CD4-positive, alpha-beta T cell treated with Interleukin-4 for 4 hours (primary cell): ENCODE measurements at regions not wholly inside any gene's neighbourhood (a gene's known extent, or its start where the extent isn't known, plus 50 kb on each side); places are given as distances from the start of the nearest gene placed in this dataset.

Experiments
- DNase-seq: peaks from one replicate; pipeline ENCODE4 v3.0.0-alpha.2; 2020

DNA sequence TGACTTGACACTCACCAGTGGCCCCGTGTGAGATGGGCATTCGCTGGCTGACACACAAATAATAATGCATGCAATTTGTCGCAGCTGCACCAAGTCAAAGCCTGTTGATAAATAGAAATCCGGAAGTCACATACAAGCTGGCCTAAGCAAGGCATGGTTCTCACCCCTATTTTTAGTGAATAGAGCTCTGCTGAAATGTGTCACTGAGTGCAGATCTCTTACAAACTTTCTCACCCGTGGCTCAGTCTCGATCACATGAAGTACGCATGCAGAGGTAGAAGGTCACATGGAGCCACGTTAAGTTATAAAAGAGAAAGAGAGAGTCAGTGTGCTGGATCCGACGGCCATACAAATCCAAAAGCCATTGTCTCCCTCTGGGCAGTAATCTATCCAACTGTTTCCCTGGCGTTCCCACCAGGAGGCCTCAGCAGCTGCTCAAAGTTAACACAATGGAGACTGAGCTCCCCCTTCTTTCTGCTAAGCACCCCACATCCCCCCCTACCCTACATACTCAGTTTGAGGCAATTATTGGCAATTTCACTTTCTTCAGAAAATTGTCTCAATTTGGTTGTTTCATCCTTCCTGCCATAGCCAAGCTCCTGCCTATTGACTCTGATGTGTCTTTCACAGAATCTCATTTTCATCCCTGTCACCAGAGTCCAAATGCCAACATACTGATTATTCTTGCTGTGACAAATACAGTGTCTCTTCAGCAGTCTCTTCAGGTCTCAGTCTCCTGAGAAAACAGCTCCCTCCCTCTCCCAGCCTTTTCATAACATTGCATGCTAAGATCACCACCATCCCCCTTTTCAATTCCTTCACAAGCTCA is 473.3 kb upstream of the NRP1 start:
- DNase-seq: no peak

DNA sequence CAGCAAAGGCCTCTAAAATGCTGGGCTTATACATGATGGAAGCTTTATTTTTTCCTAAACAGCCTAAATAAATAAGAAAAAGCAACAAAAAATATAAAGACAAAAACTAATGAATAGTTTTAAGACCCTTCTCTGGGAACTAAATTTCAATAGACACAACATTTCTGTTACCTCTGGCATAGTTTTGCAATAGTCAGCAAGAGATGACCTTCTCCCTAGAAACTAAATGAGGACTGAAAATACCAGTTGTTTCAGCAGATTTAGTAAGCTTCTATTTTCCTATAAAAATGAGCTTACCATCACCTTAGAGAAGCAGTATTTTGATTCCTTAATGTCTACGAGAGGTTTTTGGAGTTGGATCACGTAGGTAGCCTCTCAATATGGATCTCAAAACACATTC is 471.4 kb upstream of the NRP1 start:
- DNase-seq: no peak

DNA sequence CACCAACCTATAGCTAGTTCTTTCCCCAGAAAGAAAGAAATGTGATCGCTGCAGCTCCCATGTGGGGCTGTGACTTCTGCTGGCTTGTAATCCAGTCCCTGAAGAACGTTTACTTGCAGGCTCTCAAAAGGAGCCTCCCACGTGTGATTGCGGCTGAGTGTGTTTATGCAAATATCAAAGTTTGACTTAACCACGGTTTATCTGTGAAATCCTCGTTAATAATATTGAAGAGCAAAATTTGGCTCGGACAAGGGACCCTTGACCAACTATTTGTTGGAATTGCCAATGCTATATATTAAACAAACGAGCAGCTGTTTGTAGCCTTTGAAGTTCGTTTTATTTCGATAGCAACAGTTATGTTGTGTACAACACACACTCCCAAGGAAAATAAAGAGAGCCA is 470.1 kb upstream of the NRP1 start:
- DNase-seq: no peak

- no peak for DNase-seq
These were observed 468.8 kb upstream of the NRP1 start for GRCh38 chr10:33803248-33803647.

DNA sequence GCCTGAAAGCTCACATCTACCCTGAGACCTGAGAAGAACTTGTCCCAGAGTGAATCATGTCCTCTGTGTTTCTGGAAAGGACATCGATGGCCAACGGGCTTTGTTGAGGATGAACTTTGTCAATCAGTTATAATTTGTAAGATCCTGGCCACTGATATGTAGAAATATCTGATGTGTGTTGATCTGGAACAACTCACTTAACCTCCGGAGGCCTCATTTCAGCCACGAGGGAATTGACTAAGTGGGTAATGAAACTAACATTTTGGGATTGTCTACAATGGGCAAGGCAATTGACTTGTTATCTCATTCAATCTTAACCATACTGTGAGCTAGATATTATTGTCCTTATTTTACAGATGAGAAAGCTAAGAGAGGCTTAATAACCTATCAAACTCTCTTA is 468.1 kb upstream of the NRP1 start:
- no peak for DNase-seq

- no peak for DNase-seq
These were observed 467.2 kb upstream of the NRP1 start for GRCh38 chr10:33801705-33802104.

GRCh38 chr10:33800986-33801385 is 466.5 kb upstream of the NRP1 start:
- no peak for DNase-seq

DNA sequence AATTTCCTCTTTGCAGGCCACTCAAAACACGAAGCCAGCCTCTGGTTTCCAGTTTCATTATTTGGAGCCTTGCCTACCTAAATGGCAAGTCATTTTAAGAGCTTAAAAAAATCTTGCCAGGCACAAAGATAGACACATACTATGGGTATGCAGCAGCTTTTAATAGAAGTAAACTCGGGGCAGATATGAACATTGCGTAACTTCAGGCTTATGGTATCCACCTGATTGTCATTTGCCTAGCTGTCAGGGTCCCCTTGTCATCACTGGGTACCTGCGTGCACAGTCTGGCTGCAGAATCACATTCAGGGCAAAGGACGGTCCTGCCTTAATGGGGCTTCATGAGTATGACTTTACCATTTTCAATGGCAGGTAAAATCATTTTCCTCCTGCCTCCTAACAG is 466.1 kb upstream of the NRP1 start:
- DNase-seq: no peak

DNA sequence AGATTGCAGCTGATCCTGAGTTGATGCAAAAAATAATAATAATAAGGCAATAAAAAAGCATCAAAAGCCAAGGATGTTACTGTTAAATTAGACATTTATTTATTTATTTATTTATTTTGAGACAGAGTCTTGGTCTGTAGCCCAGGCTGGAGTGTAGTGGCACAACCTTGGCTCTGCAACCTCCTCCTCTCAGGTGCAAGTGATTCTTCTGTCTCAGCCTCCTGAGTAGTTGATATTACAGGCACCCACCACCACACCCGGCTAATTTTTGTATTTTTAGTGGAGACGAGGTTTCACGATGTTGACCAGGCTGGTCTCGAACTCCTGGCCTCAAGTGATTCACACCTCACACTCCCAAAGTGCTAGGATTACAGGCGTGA is 465.5 kb upstream of the NRP1 start:
- DNase-seq: no peak

DNA sequence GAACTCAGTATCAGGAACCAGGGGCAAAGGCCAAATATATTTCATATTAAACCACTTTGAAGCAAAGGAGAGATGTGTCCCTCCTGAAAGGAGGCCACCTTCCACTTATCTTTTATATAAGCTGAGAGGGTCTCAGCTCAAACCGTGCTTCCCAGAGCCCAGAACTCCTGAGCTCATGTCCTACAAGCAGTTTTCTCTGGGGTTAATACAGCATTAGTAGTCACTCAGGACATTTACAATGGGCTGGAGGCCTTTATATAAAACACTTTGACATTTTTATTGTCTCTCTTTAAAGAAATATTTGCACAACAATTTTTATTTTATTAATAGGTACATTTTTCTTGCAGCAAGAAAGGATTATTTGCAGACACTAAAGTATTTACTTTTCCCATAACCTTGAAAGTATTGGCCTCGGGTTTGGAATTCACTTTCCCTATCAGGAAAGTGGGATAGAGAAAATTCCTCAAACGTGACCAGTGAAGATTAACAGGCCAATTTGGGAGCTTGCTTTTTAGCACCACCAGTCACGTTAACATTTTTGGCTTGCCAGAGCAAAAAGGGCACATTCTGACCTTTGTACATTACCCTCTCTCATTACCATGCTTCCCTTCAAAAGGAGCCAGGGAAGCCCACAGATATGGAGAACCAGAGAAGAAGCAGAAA is 464.9 kb upstream of the NRP1 start:
- DNase-seq: no peak

- DNase-seq: no peak
These were observed 464.3 kb upstream of the NRP1 start for GRCh38 chr10:33798754-33799153.

GRCh38 chr10:33796680-33797079 is 462.2 kb upstream of the NRP1 start:
- no peak for DNase-seq

DNA sequence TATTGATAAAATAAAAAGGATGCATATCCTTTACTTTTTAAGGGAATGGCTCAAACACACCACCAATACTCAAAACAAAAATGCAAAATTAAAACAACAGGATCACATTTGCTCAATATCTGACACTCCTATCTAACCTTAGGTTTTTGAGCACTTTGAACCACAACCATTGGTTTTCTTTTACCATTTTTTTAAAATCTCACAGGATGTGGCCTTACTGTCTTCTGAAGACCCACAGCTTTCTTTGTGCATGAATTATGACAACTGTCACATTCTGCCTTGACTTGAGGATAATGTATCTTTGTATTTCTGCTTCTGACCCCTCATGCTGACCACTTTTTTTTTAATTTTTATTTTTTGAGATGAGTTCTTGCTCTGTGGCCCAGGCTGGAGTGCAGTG is 461.1 kb upstream of the NRP1 start:
- DNase-seq: no peak

DNA sequence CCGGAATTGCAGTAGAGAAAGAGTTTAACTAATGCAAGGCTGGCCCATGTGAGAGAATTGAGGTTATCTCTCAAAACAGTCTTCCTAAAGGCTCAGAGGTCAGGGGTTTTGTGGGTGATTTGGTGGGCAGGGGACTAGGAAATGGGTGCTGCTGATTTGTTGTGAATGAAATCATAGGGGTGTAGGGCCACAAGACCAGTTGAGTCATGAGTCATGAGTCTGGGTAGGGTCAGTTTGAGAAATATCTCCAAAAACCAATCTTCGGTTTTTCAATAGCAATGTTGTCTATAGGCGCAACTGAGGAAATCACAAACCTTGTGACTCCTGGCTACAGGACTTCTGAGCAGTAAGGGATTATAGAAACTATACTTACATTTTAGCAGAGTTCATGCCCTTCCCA is 460.0 kb upstream of the NRP1 start:
- DNase-seq: no peak

GRCh38 chr10:33793793-33794192 is 459.3 kb upstream of the NRP1 start:
- no peak for DNase-seq

GRCh38 chr10:33791272-33791660 is 456.8 kb upstream of the NRP1 start:
- DNase-seq: no peak

GRCh38 chr10:33790521-33791271 is 456.2 kb upstream of the NRP1 start:
- no peak for DNase-seq

DNA sequence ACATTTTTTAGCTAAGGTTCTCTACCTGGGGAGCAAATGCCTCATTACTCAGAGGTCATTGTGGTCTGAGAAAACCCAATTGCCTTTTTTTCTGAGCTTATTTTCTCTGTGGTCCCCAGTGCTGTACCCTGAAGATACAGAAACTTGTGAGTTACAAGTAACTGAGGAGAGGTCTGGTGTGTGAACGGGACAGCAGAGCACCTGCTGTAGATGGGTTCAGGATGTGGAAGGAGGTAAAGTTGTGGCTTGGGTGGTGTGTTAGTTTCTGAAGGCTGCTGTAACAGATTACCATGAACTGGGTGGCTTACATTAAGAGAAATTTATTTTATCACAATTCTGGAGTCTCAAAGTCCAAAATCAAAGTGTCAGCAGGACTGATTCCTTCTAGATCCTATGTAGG is 449.1 kb upstream of the NRP1 start:
- no peak for DNase-seq

DNA sequence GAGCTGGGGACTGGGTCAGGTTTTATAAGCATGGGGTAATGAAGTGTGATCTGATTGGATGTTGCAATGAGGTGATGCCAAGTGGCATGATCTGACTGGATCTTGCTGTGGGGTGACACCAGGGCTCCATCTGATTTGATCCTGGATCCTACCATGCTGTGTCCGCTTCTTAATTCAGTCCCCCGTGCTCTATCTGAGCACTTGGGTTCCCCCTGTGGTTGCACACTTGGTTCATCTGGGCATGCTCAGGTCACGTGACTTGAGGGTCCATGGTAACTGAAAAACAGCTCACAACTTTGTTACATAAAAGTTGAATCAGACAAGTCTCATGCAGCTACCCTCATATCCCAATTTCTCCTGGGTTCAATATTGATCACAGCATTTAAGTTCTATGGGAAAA is 448.6 kb upstream of the NRP1 start:
- DNase-seq: no peak

DNA sequence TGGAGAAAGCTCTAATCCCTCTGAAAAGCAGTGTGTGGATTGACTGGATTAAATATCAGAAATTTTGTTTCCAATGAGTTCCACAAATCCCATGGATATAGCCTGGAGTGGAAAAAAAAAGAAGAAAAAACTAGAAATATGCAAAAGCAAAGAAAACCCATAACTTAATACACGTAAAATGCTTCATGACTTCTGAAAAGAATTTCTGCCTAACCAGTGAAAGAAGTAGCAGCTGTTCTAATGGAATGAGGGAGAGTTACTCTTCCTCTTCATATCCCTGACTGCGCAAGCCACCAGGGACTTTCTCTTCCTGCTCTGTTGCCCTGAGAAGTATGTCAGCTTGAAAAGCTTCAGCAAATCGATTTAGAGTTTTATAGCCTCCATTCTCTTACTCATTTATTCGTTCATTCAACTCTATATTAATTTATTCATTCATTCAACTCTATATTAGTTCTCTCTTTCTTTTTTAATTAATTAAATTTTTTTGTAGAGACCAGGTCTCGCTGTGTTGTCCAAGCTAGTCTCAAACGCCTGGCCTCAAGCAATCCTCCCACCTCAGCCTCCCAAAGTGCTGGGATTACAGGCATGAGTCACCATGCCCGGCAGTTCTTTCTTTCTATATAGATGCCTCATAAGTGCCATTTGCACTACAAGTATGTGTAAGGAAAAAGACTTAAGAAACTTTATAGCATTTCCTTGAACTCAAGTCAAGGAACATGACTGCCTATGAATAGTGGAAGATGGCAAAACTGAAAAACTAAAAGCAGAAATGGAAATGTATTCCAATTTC is 447.3 kb upstream of the NRP1 start:
- DNase-seq: no peak

DNA sequence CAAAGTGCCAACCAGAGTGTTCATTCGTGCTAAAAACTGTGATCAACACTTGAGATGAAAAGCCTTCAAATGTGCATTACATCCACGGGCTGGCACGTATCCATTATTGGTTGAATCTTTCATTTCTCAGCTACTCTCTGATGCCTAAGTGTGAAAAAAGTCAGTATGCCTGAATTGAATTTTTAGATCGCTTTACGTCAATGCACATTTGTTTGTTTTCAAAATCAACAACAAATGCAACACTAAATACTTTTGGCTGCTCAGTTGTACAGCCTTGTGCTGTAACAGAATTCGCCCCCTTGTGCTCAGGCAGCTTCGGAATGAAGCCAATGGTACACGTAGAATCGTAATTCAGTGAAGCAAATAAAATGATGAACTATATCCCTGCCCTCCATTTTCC is 446.5 kb upstream of the NRP1 start:
- DNase-seq: no peak

GRCh38 chr10:33777223-33777622 is 442.8 kb upstream of the NRP1 start:
- DNase-seq: no peak

DNA sequence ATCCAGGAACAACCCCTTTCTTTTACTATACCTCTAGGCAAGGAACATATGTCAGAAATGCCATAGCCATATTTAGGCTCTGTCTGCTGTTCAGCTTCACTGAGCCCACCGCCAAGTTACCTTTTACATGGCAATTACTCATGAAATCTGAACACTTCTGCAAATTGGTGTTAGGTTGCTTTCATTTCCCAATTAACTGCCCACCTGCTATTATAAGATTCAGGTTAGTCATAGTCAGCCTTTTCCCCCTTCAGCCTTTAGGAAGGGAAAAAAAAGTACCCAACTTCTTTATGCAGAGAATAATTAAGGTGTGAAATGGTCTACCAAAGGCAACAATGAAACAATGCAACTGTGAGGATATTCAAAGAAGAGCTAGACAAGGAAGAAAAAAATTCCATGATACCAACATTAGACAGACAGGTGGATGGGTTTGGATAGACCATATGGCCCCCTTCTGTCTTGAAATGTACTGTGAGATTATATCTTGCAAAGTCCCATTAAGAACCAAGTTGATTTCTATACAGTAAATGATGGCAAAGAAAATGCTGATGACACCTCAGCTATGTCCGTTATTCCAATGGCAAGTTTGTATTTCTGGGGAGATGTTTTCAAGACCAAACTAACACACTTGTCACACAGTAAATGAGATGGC is 442.1 kb upstream of the NRP1 start:
- DNase-seq: no peak
